ENCODE measurements at regions not wholly inside any gene's neighbourhood (a gene's known extent, or its start where the extent isn't known, plus 50 kb on each side); places are given as distances from the start of the nearest gene placed in this dataset.

DNA sequence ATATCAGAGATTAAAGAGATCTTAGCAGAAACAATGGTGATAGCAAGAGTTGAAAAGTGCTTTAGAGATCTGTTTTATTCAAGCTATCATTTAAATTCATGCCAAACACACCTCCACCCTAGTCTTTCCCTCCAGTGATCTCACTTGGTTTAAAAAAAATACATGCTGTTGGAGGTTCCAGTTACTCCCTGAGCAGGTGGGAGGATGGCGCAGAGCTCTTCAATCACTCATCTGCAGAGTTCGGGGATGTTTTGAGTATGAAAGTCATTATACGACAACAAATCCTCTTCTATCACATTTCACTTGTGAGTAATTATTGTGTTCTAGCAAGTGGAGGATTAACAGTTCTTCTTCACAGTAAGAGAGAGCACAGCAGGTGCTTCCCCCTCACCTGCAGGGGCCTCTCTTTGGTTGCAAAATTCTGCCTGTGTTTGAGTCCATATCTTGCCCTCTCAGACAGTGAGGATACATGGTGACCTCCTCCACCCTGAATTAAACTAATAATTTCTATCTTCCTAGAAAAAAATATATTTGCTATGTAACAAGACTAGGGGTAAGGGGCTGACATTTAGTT is 376.7 kb downstream of the LIG4 start:
- Histone ChIP-seq H3K9ac (ENCODE audit: extremely low read depth, low read length, poor library complexity, severe bottlenecking) (no peak overlapping the region), H3K4me1 (ENCODE audit: control insufficient read depth, insufficient read depth, low read length) (no peaks in the 10 kb centered on the region), H3K4me3 (ENCODE audit: low read length) (no peak overlapping the region), H3K36me3 (ENCODE audit: control insufficient read depth, insufficient read depth, low read length) (no peaks in the 10 kb centered on the region), H3K27me3 (ENCODE audit: control insufficient read depth, insufficient read depth, low read length, poor library complexity, severe bottlenecking) (no peaks in the 10 kb centered on the region), H3K27ac (ENCODE audit: low read depth, low read length) (no peak overlapping the region), H3K9me3 (ENCODE audit: control insufficient read depth, low read length) (no peaks in the 10 kb centered on the region)
- Mint-ChIP-seq H3K27me3 (ENCODE audit: insufficient read depth) (peaks cover 3% of the 10 kb centered on the region), H3K27ac (no peak overlapping the region), H3K36me3 (ENCODE audit: low read depth) (no peaks in the 10 kb centered on the region), H3K4me1 (peaks cover 33% of the 10 kb centered on the region), H3K9me3 (no peaks in the 10 kb centered on the region), H3K4me3 (no peak overlapping the region)
- TF ChIP-seq, protein P1, sequence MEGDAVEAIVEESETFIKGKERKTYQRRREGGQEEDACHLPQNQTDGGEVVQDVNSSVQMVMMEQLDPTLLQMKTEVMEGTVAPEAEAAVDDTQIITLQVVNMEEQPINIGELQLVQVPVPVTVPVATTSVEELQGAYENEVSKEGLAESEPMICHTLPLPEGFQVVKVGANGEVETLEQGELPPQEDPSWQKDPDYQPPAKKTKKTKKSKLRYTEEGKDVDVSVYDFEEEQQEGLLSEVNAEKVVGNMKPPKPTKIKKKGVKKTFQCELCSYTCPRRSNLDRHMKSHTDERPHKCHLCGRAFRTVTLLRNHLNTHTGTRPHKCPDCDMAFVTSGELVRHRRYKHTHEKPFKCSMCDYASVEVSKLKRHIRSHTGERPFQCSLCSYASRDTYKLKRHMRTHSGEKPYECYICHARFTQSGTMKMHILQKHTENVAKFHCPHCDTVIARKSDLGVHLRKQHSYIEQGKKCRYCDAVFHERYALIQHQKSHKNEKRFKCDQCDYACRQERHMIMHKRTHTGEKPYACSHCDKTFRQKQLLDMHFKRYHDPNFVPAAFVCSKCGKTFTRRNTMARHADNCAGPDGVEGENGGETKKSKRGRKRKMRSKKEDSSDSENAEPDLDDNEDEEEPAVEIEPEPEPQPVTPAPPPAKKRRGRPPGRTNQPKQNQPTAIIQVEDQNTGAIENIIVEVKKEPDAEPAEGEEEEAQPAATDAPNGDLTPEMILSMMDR (conservative IDR thresholded peaks at IDR 0.05) = no peak
- WGBS, 2 experiments (ENCODE audit: insufficient coverage in 1 of 2, insufficient read length in 1 of 2) = 80% methylated on average over 1 of the region's 3 CpGs; no CpG with 5 or more reads in 1 of the 2 experiments
- peak; percentile 67 for DNase-seq

DNA sequence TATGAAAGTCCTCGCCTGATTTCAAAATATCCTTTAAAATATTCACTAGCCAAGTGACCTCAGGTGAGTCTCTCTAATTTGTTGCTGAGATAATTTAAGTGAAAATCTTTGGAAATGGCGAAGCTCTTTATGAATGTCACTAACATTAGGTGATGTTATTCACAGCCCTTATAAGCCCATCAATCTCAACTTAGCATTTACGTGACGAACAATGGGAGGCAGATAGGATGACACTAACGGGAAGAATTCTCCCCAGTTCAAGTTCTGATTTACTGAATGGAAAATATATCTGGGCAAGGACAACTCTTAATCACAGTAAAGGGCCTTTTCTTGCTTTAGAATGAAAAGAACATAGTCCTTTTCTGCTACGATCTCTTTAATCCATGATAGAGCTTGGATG is 378.7 kb downstream of the LIG4 start:
- Histone ChIP-seq H3K36me3 (ENCODE audit: control insufficient read depth, insufficient read depth, low read length) (no peaks in the 10 kb centered on the region), H3K4me3 (ENCODE audit: low read length) (no peak overlapping the region), H3K27me3 (ENCODE audit: control insufficient read depth, insufficient read depth, low read length, poor library complexity, severe bottlenecking) (no peaks in the 10 kb centered on the region), H3K9me3 (ENCODE audit: control insufficient read depth, low read length) (no peaks in the 10 kb centered on the region), H3K4me1 (ENCODE audit: control insufficient read depth, insufficient read depth, low read length) (no peaks in the 10 kb centered on the region), H3K27ac (ENCODE audit: low read depth, low read length) (no peak overlapping the region), H3K9ac (ENCODE audit: extremely low read depth, low read length, poor library complexity, severe bottlenecking) (no peak overlapping the region)
- WGBS, 2 experiments (ENCODE audit: insufficient coverage in 1 of 2, insufficient read length in 1 of 2) = 88 to 100% methylated on average over 3 to 5 of the region's 6 CpGs
- H3K9me3 Mint-ChIP-seq = no peaks in the 10 kb centered on the region
- H3K36me3 Mint-ChIP-seq (ENCODE audit: low read depth) = no peaks in the 10 kb centered on the region
- TF ChIP-seq, protein P1 (conservative IDR thresholded peaks at IDR 0.05) = no peak
- H3K27ac Mint-ChIP-seq = no peak overlapping the region
- no peak for DNase-seq
- peaks cover 29% of the 10 kb centered on the region for H3K4me1 Mint-ChIP-seq
- no peak overlapping the region for H3K4me3 Mint-ChIP-seq
- H3K27me3 Mint-ChIP-seq (ENCODE audit: insufficient read depth) = peaks cover 3% of the 10 kb centered on the region

DNA sequence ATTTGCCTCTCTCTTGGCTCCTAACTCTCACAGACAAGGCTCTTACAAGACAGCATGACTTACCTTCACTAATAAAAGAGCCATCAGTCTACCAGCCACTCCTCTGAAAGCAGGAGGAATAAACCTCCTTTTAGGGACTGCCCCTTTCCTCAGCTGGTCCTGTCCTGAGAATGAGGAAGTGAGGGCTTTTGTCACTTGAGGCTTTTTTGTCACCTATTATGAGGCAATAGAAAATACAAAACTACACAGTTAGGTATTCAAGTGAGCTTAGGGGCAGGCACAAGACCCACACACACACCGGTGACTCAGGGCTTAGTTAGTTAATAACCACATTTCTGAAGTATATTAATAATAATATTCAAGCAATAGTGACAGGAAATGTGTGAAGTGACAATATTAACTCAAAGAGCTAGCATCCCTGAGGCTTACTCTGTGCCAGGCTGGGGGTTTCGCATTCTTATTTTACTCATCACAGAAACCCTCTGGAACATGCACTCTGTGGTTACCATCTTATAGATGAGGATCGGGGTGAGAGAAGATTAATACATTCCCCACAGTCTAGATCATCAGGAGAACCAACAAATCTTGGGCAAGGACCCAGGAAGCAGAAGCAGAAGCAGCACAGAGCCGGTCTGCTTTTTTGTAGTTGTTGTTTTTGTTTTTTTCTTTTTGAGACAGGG is 379.9 kb downstream of the LIG4 start:
- Mint-ChIP-seq H3K4me1 (peaks cover 29% of the 10 kb centered on the region), H3K27ac (no peak overlapping the region)
- H3K4me3 ChIP-seq (ENCODE audit: low read length) = no peak overlapping the region

More for the DNA sequence above, 379.9 kb downstream of the LIG4 start:
- no peaks in the 10 kb centered on the region for H3K9me3 ChIP-seq (ENCODE audit: control insufficient read depth, low read length)
- H3K36me3 ChIP-seq (ENCODE audit: control insufficient read depth, insufficient read depth, low read length) = no peaks in the 10 kb centered on the region
- Mint-ChIP-seq H3K9me3 (no peaks in the 10 kb centered on the region), H3K27me3 (ENCODE audit: insufficient read depth) (peaks cover 3% of the 10 kb centered on the region), H3K36me3 (ENCODE audit: low read depth) (no peaks in the 10 kb centered on the region), H3K4me3 (no peak overlapping the region)
- 33 to 82% methylated on average over 1 to 4 of the region's 4 CpGs for WGBS, 2 experiments (ENCODE audit: insufficient coverage in 1 of 2, insufficient read length in 1 of 2)
- TF ChIP-seq, protein P1 (conservative IDR thresholded peaks at IDR 0.05) = no peak
- no peak overlapping the region for H3K27ac ChIP-seq (ENCODE audit: low read depth, low read length)
- H3K4me1 ChIP-seq (ENCODE audit: control insufficient read depth, insufficient read depth, low read length) = no peaks in the 10 kb centered on the region
- no peak for DNase-seq
- no peak overlapping the region for H3K9ac ChIP-seq (ENCODE audit: extremely low read depth, low read length, poor library complexity, severe bottlenecking)
- no peaks in the 10 kb centered on the region for H3K27me3 ChIP-seq (ENCODE audit: control insufficient read depth, insufficient read depth, low read length, poor library complexity, severe bottlenecking)
